SK-N-MC (cell line): ENCODE measurements at regions not wholly inside any gene's neighbourhood (a gene's known extent, or its start where the extent isn't known, plus 50 kb on each side); places are given as distances from the start of the nearest gene placed in this dataset.

Source experiments
- EZH2 ChIP-seq: fragments of 200-600 bp; sonication (generic); IDR thresholded peaks from one replicate; pipeline ENCODE4 v1.6.1; 2017; ENCODE audit warnings: antibody characterized with exemption
- FOXP2 ChIP-seq: optimal IDR thresholded peaks from 2 replicates; pipeline ENCODE3; 2011; ENCODE audit warnings: mild to moderate bottlenecking, moderate library complexity; ENCODE audit not compliant: insufficient read depth; ENCODE audit errors: extremely low read length, control extremely low read depth
- POLR2AphosphoS5 ChIP-seq: IDR thresholded peaks from 2 replicates; pipeline ENCODE4 v1.6.1; 2012; ENCODE audit warnings: mild to moderate bottlenecking, low read depth, low read length, borderline replicate concordance

DNA sequence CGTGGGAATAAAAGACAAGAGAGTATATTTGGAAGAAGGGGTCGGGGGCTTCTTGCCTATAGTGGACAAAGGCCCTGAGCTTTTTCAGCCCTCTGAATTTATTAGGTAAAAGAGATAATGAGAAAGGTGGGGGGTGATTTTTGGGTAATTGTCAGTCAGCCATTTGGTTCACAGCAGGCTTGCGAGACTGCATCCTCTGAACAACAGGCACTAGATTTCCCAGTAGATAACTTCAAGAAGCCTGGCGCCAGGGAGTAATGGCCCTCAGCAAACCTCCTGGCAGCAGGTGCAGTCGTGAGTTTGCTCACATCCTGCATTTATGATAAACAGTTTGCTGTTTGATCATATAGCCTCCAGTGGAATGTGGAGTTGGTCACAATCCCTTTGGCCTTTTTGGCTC lies 609.0 kb downstream of the DHX35 start:
- TF ChIP-seq EZH2: no peak
- no peak for TF ChIP-seq POLR2AphosphoS5
- no peak for TF ChIP-seq FOXP2
